ENCODE measurements at regions not wholly inside any gene's neighbourhood (a gene's known extent, or its start where the extent isn't known, plus 50 kb on each side); places are given as distances from the start of the nearest gene placed in this dataset.
"Not testable (repeated sequence)": the region's sequence is repeated elsewhere in the genome, so short reads cannot be mapped to it uniquely, and the experiment has no call there.

DNA sequence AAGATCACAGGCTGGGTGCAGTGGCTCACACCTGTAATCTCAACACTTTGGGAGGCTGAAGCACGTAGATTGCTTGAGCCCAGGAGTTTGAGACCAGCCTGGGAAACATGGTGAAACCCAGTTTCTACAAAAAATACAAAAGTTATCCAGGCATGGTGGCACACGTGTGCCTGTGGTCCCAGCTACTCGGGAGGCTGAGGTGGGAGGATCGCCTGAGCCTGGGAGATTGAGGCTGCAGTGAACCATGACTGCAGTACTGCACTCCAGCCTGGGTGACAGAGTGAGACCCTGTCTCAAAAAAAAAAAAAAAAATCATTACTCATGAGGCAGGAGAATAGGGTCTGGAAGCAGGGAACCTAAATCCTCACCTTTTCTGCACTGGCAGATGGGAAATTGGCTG is 79.1 kb upstream of the CLDN5 start:
- H3K27me3 ChIP-seq (ENCODE audit: control insufficient read depth, insufficient read depth, low read length); DNase-seq (ENCODE audit: low read depth, low spot score); H3K9me3 ChIP-seq (ENCODE audit: control insufficient read depth, insufficient read depth, low read length); H3K36me3 ChIP-seq (ENCODE audit: control insufficient read depth, insufficient read depth, low read length); H3K27ac ChIP-seq (ENCODE audit: low read length); H3K4me1 ChIP-seq (ENCODE audit: control insufficient read depth, insufficient read depth, low read length); H3K4me3 ChIP-seq (ENCODE audit: low read length): not testable (repeated sequence)
- no CpG with 5 or more reads among the region's 4 CpGs for WGBS (ENCODE audit: insufficient coverage, insufficient read length)

GRCh38 chr22:19603767-19604166 is 79.6 kb upstream of the CLDN5 start:
- Histone ChIP-seq H3K36me3 (ENCODE audit: control insufficient read depth, insufficient read depth, low read length) (no peaks in the 10 kb centered on the region), H3K4me1 (ENCODE audit: control insufficient read depth, insufficient read depth, low read length) (peaks cover 3% of the 10 kb centered on the region), H3K4me3 (ENCODE audit: low read length) (no peak overlapping the region), H3K9me3 (ENCODE audit: control insufficient read depth, insufficient read depth, low read length) (no peaks in the 10 kb centered on the region), H3K27ac (ENCODE audit: low read length) (no peak overlapping the region), H3K27me3 (ENCODE audit: control insufficient read depth, insufficient read depth, low read length) (no peaks in the 10 kb centered on the region)
- no CpG with 5 or more reads among the region's 3 CpGs for WGBS (ENCODE audit: insufficient coverage, insufficient read length)
- no peak for DNase-seq (ENCODE audit: low read depth, low spot score)

DNA sequence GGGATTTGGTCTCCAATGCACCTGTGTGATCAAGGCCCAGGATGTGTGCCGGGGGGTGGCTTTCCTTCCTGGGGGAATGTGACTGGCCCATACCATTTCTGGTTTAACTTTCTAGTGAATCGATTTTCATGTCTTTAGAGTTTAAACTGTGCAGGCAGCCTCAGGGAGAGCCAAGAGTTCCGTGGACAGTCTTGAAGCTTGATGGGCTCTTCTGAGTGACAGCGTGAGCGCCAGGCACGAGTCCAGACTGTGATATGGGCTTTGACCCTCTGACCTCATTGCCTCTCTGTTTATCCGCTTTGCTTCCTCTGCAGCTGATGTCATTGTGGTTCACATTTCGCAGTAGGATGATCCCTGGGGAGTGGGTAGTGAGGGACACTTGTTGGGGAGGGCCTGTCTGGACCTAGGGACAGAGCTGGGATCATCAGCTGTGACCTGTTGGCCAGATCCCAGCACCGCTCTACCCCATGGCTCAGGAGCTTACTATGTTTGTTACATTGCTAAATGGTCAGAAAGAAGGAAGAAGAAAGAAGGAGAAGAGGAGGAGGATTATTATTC is 80.6 kb upstream of the CLDN5 start:
- no peaks in the 10 kb centered on the region for H3K27me3 ChIP-seq (ENCODE audit: control insufficient read depth, insufficient read depth, low read length)
- H3K27ac ChIP-seq (ENCODE audit: low read length): no peak overlapping the region
- no peak for DNase-seq (ENCODE audit: low read depth, low spot score)
- no peaks in the 10 kb centered on the region for H3K9me3 ChIP-seq (ENCODE audit: control insufficient read depth, insufficient read depth, low read length)
- peaks cover 3% of the 10 kb centered on the region for H3K4me1 ChIP-seq (ENCODE audit: control insufficient read depth, insufficient read depth, low read length)
- no CpG with 5 or more reads among the region's 9 CpGs for WGBS (ENCODE audit: insufficient coverage, insufficient read length)
- no peak overlapping the region for H3K4me3 ChIP-seq (ENCODE audit: low read length)
- no peaks in the 10 kb centered on the region for H3K36me3 ChIP-seq (ENCODE audit: control insufficient read depth, insufficient read depth, low read length)

DNA sequence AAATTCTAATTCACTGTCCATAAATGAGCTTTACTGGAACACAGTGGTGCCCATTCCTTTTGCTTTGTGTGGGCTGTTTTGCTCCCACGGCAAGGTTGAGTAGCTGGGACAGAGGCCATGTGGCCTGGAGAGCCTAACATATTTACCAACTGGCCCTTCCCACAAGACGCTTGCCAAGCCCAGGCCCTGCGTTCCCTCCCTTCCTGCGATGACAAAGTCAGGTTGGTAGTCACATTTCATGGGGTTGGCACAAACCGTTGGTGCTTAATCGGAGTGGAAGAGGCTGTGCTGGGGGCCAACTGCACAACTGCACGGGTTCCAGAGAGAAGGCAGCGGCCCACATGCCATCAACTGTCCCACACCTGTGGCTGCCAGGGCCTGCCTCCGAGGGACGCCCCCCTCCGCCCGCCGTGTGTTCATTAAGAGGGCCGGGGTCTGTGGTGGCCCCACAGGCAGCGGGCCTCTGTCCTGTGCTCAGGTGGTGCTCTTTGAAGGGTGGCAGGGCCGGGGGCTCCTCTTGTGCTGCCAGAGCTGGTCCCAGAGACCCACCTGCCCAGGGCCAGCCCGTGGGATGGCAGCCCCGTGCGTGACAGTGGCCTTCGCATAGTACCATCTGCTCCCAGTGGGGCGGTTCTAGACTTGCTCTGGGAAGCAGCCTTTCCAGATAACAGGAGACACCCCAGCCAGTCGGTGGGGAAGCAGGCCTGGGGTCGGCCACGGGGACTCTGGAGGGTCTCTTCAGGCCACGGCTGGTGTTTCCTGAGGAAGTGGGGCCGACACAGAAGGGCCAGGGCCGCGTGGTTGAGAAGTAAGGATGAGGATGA is 81.5 kb upstream of the CLDN5 start:
- no peaks in the 10 kb centered on the region for H3K9me3 ChIP-seq (ENCODE audit: control insufficient read depth, insufficient read depth, low read length)
- H3K4me1 ChIP-seq (ENCODE audit: control insufficient read depth, insufficient read depth, low read length): peaks cover 7% of the 10 kb centered on the region
- no peaks in the 10 kb centered on the region for H3K27me3 ChIP-seq (ENCODE audit: control insufficient read depth, insufficient read depth, low read length)
- H3K4me3 ChIP-seq (ENCODE audit: low read length): no peak overlapping the region
- H3K27ac ChIP-seq (ENCODE audit: low read length): no peak overlapping the region
- no peak for DNase-seq (ENCODE audit: low read depth, low spot score)
- no peaks in the 10 kb centered on the region for H3K36me3 ChIP-seq (ENCODE audit: control insufficient read depth, insufficient read depth, low read length)
- WGBS (ENCODE audit: insufficient coverage, insufficient read length): no CpG with 5 or more reads among the region's 28 CpGs

DNA sequence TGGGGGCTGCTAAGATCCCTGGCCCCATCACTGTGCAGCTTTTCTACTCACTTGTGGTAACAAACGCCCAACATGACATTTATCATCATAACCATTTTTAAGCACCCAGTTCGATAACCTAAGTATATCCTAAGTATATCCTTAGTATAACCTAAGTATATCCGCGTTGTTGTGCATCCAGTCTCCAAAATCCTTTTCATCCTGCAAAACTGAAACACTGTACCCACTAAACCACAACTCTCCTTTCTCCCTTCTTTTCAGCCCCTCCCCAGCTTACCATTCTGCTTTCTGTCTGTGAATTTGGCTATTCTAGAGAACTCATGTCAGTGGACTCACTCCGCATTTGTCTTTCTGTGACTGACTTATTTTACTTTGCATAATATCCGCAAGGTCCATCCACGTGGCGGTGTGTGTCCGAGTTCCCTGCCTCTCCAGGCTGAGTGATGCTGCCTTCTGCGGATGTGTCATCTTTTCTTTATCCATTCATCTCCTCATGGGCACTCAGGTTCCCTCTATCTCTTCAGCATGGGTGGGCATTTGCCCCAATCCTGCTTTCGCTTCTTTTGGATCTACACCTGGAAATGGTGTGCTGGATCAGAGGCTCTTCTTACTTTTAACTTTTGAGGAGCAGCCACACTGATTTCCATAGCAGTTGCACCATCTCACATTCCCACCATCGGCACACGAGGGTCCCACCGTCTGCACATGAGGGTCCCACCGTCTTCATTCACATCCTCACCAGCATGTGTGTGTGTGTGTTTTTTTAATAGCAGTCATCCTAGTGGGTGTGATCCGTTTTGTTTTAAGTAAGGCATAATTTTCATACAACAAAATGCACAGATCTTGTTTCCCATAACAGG is 82.4 kb upstream of the CLDN5 start:
- Histone ChIP-seq H3K9me3 (ENCODE audit: control insufficient read depth, insufficient read depth, low read length) (no peaks in the 10 kb centered on the region), H3K36me3 (ENCODE audit: control insufficient read depth, insufficient read depth, low read length) (no peaks in the 10 kb centered on the region), H3K27ac (ENCODE audit: low read length) (no peak overlapping the region), H3K4me1 (ENCODE audit: control insufficient read depth, insufficient read depth, low read length) (peaks cover 10% of the 10 kb centered on the region), H3K4me3 (ENCODE audit: low read length) (no peak overlapping the region), H3K27me3 (ENCODE audit: control insufficient read depth, insufficient read depth, low read length) (no peaks in the 10 kb centered on the region)
- no CpG with 5 or more reads among the region's 16 CpGs for WGBS (ENCODE audit: insufficient coverage, insufficient read length)
- DNase-seq (ENCODE audit: low read depth, low spot score): no peak

- WGBS (ENCODE audit: insufficient coverage, insufficient read length): no CpG with 5 or more reads among the region's 25 CpGs
These were observed 83.2 kb upstream of the CLDN5 start for GRCh38 chr22:19607192-19608002.

DNA sequence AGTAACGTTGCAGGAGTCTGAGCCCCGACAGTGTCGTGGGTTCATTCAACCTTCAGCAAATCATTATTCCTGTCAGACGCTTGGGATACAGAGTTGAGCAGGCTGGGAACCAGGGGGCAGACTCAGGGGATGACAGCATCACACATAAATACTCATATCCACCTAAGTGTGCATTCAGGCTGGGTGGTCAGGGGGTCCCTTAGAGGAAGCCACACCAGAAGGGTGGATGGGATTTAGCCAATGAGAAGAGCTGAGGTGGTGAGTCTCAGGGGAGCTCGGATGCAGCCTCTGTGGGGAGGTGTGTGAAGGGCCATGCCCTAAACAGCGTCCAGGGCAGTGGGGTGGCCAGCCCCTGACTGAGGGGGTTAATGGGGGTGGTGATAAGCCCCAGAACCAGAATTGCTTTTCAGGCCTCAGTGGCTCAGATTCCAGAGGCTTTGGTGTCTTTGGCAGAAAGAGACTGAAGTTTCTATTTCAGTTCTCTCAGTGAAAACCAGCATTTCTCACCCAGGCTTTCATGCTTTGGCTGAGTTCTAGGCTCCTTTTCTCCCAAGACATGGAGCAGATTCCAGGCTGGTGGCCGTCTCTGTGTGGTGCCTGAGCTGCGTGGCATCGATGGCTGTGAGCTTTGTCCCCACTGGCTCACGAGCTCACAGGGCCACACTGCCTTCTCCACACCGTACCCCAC is 83.9 kb upstream of the CLDN5 start:
- Histone ChIP-seq H3K27ac (ENCODE audit: low read length) (no peak overlapping the region), H3K4me1 (ENCODE audit: control insufficient read depth, insufficient read depth, low read length) (peaks cover 11% of the 10 kb centered on the region), H3K27me3 (ENCODE audit: control insufficient read depth, insufficient read depth, low read length) (no peaks in the 10 kb centered on the region), H3K36me3 (ENCODE audit: control insufficient read depth, insufficient read depth, low read length) (no peaks in the 10 kb centered on the region), H3K4me3 (ENCODE audit: low read length) (no peak overlapping the region), H3K9me3 (ENCODE audit: control insufficient read depth, insufficient read depth, low read length) (no peaks in the 10 kb centered on the region)
- no peak for DNase-seq (ENCODE audit: low read depth, low spot score)
- no CpG with 5 or more reads among the region's 11 CpGs for whole genome bisulfite sequencing (ENCODE audit: insufficient coverage, insufficient read length)

More at GRCh38 chr22:19607192-19608002, 83.2 kb upstream of the CLDN5 start:
- no peaks in the 10 kb centered on the region for H3K27me3 ChIP-seq (ENCODE audit: control insufficient read depth, insufficient read depth, low read length)
- DNase-seq (ENCODE audit: low read depth, low spot score): no peak
- H3K9me3 ChIP-seq (ENCODE audit: control insufficient read depth, insufficient read depth, low read length): no peaks in the 10 kb centered on the region
- no peaks in the 10 kb centered on the region for H3K36me3 ChIP-seq (ENCODE audit: control insufficient read depth, insufficient read depth, low read length)
- peaks cover 11% of the 10 kb centered on the region for H3K4me1 ChIP-seq (ENCODE audit: control insufficient read depth, insufficient read depth, low read length)
- H3K27ac ChIP-seq (ENCODE audit: low read length): no peak overlapping the region
- H3K4me3 ChIP-seq (ENCODE audit: low read length): no peak overlapping the region

DNA sequence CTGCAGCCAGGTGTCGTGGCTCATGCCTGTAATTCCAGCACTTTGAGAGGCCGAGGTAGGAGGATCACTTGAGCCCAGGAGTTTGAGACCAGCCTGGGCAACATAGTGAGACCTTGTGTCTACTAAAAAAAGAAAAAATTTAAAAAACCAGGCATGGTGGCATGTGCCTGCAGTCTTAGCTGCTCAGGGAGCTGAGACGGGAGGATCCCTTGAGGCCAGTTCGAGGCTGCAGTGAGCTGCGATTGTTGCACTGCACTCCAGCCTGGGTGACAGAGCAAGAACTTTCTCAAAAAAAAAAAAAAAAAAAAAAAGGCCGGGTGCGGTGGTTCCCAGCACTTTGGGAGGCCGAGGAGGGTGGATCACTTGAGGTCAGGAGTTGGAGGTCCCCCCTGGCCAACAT is 85.5 kb upstream of the CLDN5 start:
- not testable (repeated sequence) for H3K4me3 ChIP-seq (ENCODE audit: low read length); H3K27ac ChIP-seq (ENCODE audit: low read length); DNase-seq (ENCODE audit: low read depth, low spot score); H3K36me3 ChIP-seq (ENCODE audit: control insufficient read depth, insufficient read depth, low read length); H3K9me3 ChIP-seq (ENCODE audit: control insufficient read depth, insufficient read depth, low read length); H3K27me3 ChIP-seq (ENCODE audit: control insufficient read depth, insufficient read depth, low read length)
- H3K4me1 ChIP-seq (ENCODE audit: control insufficient read depth, insufficient read depth, low read length): peaks cover 11% of the 10 kb centered on the region
- WGBS (ENCODE audit: insufficient coverage, insufficient read length): no CpG with 5 or more reads among the region's 8 CpGs

- Histone ChIP-seq H3K36me3 (ENCODE audit: control insufficient read depth, insufficient read depth, low read length) (no peaks in the 10 kb centered on the region), H3K4me3 (ENCODE audit: low read length) (no peak overlapping the region), H3K9me3 (ENCODE audit: control insufficient read depth, insufficient read depth, low read length) (no peaks in the 10 kb centered on the region), H3K27me3 (ENCODE audit: control insufficient read depth, insufficient read depth, low read length) (no peaks in the 10 kb centered on the region), H3K4me1 (ENCODE audit: control insufficient read depth, insufficient read depth, low read length) (peaks cover 11% of the 10 kb centered on the region), H3K27ac (ENCODE audit: low read length) (no peak overlapping the region)
- no peak for DNase-seq (ENCODE audit: low read depth, low spot score)
- no CpG with 5 or more reads among the region's 14 CpGs for WGBS (ENCODE audit: insufficient coverage, insufficient read length)
These were observed 86.5 kb upstream of the CLDN5 start for GRCh38 chr22:19610518-19611253.
